ENCODE measurements at regions not wholly inside any gene's neighbourhood (a gene's known extent, or its start where the extent isn't known, plus 50 kb on each side); places are given as distances from the start of the nearest gene placed in this dataset.

GRCh38 chr4:111464251-111465045 is 680.8 kb upstream of the FAM241A start:
- Histone ChIP-seq H3K36me3 (replicated peaks; ENCODE audit: control insufficient read depth, insufficient read depth, low read length) (no peaks in the 10 kb centered on the region), H3K27me3 (ENCODE audit: control insufficient read depth, insufficient read depth, low read length) (no peaks in the 10 kb centered on the region), H3K4me3 (ENCODE audit: insufficient read depth, low read depth, low read length) (no peak overlapping the region)
- DNase-seq, result no peak

- Histone ChIP-seq H3K36me3 (replicated peaks; ENCODE audit: control insufficient read depth, insufficient read depth, low read length) (no peaks in the 10 kb centered on the region), H3K4me3 (ENCODE audit: insufficient read depth, low read depth, low read length) (no peak overlapping the region), H3K27me3 (ENCODE audit: control insufficient read depth, insufficient read depth, low read length) (no peaks in the 10 kb centered on the region)
- DNase-seq, result no peak
These were observed 678.2 kb upstream of the FAM241A start for GRCh38 chr4:111466811-111467604.

- no peaks in the 10 kb centered on the region for H3K36me3 ChIP-seq (replicated peaks; ENCODE audit: control insufficient read depth, insufficient read depth, low read length)
- no peaks in the 10 kb centered on the region for H3K27me3 ChIP-seq (ENCODE audit: control insufficient read depth, insufficient read depth, low read length)
- no peak overlapping the region for H3K4me3 ChIP-seq (ENCODE audit: insufficient read depth, low read depth, low read length)
- peak; percentile 8 for DNase-seq
These were observed 670.3 kb upstream of the FAM241A start for GRCh38 chr4:111475001-111475400.

GRCh38 chr4:111475666-111476065 is 669.6 kb upstream of the FAM241A start:
- H3K4me3 ChIP-seq (ENCODE audit: insufficient read depth, low read depth, low read length), result no peak overlapping the region
- no peak for DNase-seq
- H3K27me3 ChIP-seq (ENCODE audit: control insufficient read depth, insufficient read depth, low read length), result no peaks in the 10 kb centered on the region
- no peaks in the 10 kb centered on the region for H3K36me3 ChIP-seq (replicated peaks; ENCODE audit: control insufficient read depth, insufficient read depth, low read length)

GRCh38 chr4:111480510-111480909 is 664.7 kb upstream of the FAM241A start:
- DNase-seq, result no peak
- no peaks in the 10 kb centered on the region for H3K36me3 ChIP-seq (replicated peaks; ENCODE audit: control insufficient read depth, insufficient read depth, low read length)
- no peaks in the 10 kb centered on the region for H3K27me3 ChIP-seq (ENCODE audit: control insufficient read depth, insufficient read depth, low read length)
- H3K4me3 ChIP-seq (ENCODE audit: insufficient read depth, low read depth, low read length), result no peak overlapping the region

- Histone ChIP-seq H3K4me3 (ENCODE audit: insufficient read depth, low read depth, low read length) (no peak overlapping the region), H3K27me3 (ENCODE audit: control insufficient read depth, insufficient read depth, low read length) (no peaks in the 10 kb centered on the region), H3K36me3 (replicated peaks; ENCODE audit: control insufficient read depth, insufficient read depth, low read length) (no peaks in the 10 kb centered on the region)
- DNase-seq, result no peak
These were observed 661.7 kb upstream of the FAM241A start for GRCh38 chr4:111483375-111484169.

- DNase-seq, result no peak
- Histone ChIP-seq H3K36me3 (replicated peaks; ENCODE audit: control insufficient read depth, insufficient read depth, low read length) (no peaks in the 10 kb centered on the region), H3K4me3 (ENCODE audit: insufficient read depth, low read depth, low read length) (no peak overlapping the region), H3K27me3 (ENCODE audit: control insufficient read depth, insufficient read depth, low read length) (no peaks in the 10 kb centered on the region)
These were observed 652.8 kb upstream of the FAM241A start for GRCh38 chr4:111492496-111492895.

GRCh38 chr4:111494471-111494870 is 650.8 kb upstream of the FAM241A start:
- no peak for DNase-seq
- Histone ChIP-seq H3K36me3 (replicated peaks; ENCODE audit: control insufficient read depth, insufficient read depth, low read length) (no peaks in the 10 kb centered on the region), H3K4me3 (ENCODE audit: insufficient read depth, low read depth, low read length) (no peak overlapping the region), H3K27me3 (ENCODE audit: control insufficient read depth, insufficient read depth, low read length) (no peaks in the 10 kb centered on the region)

GRCh38 chr4:111494971-111495370 is 650.3 kb upstream of the FAM241A start:
- H3K4me3 ChIP-seq (ENCODE audit: insufficient read depth, low read depth, low read length), result no peak overlapping the region
- no peak for DNase-seq
- H3K36me3 ChIP-seq (replicated peaks; ENCODE audit: control insufficient read depth, insufficient read depth, low read length), result no peaks in the 10 kb centered on the region
- H3K27me3 ChIP-seq (ENCODE audit: control insufficient read depth, insufficient read depth, low read length), result no peaks in the 10 kb centered on the region

GRCh38 chr4:111499291-111499690 is 646.0 kb upstream of the FAM241A start:
- DNase-seq, result no peak
- Histone ChIP-seq H3K27me3 (ENCODE audit: control insufficient read depth, insufficient read depth, low read length) (no peaks in the 10 kb centered on the region), H3K36me3 (replicated peaks; ENCODE audit: control insufficient read depth, insufficient read depth, low read length) (no peaks in the 10 kb centered on the region), H3K4me3 (ENCODE audit: insufficient read depth, low read depth, low read length) (no peak overlapping the region)

- H3K4me3 ChIP-seq (ENCODE audit: insufficient read depth, low read depth, low read length), result no peak overlapping the region
- H3K36me3 ChIP-seq (replicated peaks; ENCODE audit: control insufficient read depth, insufficient read depth, low read length), result no peaks in the 10 kb centered on the region
- no peak for DNase-seq
- no peaks in the 10 kb centered on the region for H3K27me3 ChIP-seq (ENCODE audit: control insufficient read depth, insufficient read depth, low read length)
These were observed 645.5 kb upstream of the FAM241A start for GRCh38 chr4:111499706-111500105.

- H3K36me3 ChIP-seq (replicated peaks; ENCODE audit: control insufficient read depth, insufficient read depth, low read length), result no peaks in the 10 kb centered on the region
- no peak for DNase-seq
- no peak overlapping the region for H3K4me3 ChIP-seq (ENCODE audit: insufficient read depth, low read depth, low read length)
- H3K27me3 ChIP-seq (ENCODE audit: control insufficient read depth, insufficient read depth, low read length), result no peaks in the 10 kb centered on the region
These were observed 644.4 kb upstream of the FAM241A start for GRCh38 chr4:111500858-111501257.

GRCh38 chr4:111501946-111502345 is 643.3 kb upstream of the FAM241A start:
- no peaks in the 10 kb centered on the region for H3K36me3 ChIP-seq (replicated peaks; ENCODE audit: control insufficient read depth, insufficient read depth, low read length)
- DNase-seq, result no peak
- no peaks in the 10 kb centered on the region for H3K27me3 ChIP-seq (ENCODE audit: control insufficient read depth, insufficient read depth, low read length)
- H3K4me3 ChIP-seq (ENCODE audit: insufficient read depth, low read depth, low read length), result no peak overlapping the region

GRCh38 chr4:111502626-111503025 is 642.6 kb upstream of the FAM241A start:
- Histone ChIP-seq H3K36me3 (replicated peaks; ENCODE audit: control insufficient read depth, insufficient read depth, low read length) (no peaks in the 10 kb centered on the region), H3K27me3 (ENCODE audit: control insufficient read depth, insufficient read depth, low read length) (no peaks in the 10 kb centered on the region), H3K4me3 (ENCODE audit: insufficient read depth, low read depth, low read length) (no peak overlapping the region)
- DNase-seq, result no peak
